GM19467 (cell line): ENCODE measurements at regions not wholly inside any gene's neighbourhood (a gene's known extent, or its start where the extent isn't known, plus 50 kb on each side); places are given as distances from the start of the nearest gene placed in this dataset.

Experiments
- ATAC-seq: cut with Tn5 transposase; IDR thresholded peaks from one replicate; pipeline ENCODE4 v1.9.1; 2021; ENCODE audit warnings: mild to moderate bottlenecking, moderate library complexity; ENCODE audit not compliant: unreplicated experiment

DNA sequence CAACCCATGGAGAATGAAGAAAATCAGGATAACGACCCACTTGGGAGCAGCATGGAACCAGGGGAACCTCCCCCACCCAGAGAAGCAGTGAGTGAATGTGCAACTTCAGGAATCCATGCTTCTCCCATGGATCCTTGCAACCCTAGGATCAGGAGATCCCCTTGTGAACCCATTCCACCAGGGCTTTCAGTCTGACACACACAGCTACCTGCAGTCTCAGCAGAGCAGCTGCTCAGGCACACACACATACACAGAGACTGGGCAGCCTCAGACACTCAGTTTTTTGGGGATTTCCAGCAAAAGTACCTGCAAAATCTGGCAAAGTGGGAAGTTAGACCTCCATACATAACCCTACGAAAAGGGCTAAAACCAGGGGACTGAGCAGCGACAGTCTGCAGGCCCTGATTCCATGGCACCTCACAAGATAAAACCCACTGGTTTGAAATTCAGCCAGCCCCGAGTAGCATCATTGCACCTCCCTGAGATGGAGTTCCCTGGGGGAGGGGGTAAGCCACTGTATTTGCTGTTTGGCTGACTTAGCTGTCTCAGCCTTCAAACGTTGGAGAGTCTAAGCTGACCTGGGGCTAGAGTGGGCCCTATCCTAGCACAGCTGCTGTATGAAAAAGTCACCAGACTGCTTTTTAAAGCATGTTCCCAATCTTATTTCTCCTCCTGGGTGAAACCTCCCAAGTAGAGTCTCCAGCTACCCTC lies 737.5 kb upstream of the NDST4 start:
- ATAC-seq, result peak; percentile 43

DNA sequence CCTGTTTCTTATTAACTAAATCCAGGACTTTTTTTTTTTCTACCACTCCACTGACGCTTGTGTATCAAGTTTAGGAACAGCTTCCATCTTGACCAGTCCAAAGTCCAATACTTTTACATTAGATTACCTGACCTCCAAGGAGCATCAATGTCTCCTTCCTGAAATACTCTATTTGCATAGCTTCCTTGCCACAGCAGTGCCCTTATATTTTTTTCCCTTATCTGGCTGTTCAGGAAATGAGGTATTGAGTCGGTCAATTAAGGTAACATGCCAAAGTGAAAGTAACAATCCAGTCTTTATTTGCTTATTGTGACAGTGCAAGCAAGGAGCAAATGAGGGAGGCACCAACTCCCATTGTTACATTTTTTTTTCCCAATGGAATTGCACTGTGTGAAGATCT lies 730.8 kb upstream of the NDST4 start:
- no peak for ATAC-seq

- ATAC-seq, result no peak
These were observed 728.5 kb upstream of the NDST4 start for GRCh38 chr4:115841871-115842270.

DNA sequence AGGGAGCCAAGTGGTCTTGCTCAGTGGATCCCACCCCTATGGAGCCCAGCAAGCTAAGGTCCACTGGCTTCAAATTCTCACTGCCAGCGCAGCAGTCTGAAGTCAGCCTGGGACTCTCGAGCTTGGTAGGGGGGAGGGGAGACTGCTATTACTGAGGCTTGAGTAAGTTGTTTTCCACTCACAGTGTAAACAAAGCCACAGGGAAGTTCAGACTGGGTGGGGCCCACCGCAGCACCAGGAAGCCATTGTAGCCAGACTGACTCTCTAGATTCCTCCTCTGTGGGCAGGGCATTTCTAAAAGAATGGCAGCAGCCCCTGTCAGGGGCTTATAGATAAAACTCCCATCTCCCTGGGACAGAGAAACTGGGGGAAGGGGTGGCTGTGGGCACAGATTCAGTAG lies 721.0 kb upstream of the NDST4 start:
- ATAC-seq, result no peak

- no peak for ATAC-seq
These were observed 711.2 kb upstream of the NDST4 start for GRCh38 chr4:115824630-115825029.

DNA sequence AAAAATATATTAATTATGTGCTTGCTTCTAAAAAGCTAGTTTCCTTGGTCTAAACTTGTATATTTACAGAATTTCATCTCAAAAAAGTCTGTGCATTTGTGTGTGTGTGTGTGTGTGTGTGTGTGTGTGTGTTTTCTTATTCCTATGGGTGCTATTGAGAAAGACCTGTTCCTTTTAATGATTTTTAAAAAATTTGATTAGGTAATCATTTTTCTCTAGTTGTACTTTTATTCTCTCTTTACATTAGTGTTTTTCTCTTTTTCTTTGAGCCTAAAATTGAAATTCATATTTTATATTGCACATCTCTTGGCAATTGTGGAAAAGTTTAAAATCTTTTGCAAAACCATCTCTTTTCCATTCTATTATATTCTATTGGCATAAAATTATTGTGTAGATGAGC lies 690.4 kb upstream of the NDST4 start:
- ATAC-seq, result no peak

DNA sequence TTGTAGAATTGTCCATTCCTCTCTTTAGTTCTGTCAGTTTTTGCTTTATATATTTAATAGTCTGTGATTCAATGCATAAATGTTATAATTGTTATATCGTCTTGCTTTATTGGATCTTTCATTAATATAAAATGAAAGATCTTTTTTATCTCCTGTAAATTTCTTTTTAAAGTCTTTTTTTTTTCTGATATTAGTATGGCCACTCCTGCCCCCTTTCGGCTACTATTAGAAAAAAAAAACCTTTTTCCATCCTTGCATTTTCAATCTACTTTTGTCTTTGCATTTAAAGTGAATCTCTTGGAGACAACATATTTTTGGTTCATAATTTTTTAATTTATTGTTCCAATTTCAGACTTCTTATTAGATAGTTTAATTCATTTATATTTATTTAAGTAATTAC lies 677.4 kb upstream of the NDST4 start:
- ATAC-seq, result no peak

GRCh38 chr4:115781528-115782146 lies 668.2 kb upstream of the NDST4 start:
- no peak for ATAC-seq

- ATAC-seq, result peak; percentile 60
These were observed 667.4 kb upstream of the NDST4 start for GRCh38 chr4:115780835-115781234.

DNA sequence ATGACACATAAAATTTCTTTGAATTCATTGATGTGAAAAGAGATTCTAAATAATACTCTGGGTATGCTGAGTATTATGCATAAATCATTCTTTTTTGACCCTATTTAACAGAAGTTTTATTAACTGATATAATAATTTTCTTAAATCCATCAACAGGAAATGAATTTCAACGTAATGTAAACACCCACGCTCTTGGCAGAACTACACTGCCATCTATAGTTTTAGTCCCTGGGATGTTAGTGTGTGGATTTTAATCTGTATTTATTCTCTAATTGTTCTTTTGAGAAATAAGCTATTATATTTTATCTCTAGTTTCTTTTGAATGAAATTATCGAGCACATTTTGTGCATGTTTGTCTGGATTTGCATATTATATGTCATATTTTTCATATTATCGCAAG lies 666.8 kb upstream of the NDST4 start:
- ATAC-seq, result no peak

- no peak for ATAC-seq
These were observed 656.7 kb upstream of the NDST4 start for GRCh38 chr4:115770046-115770543.

DNA sequence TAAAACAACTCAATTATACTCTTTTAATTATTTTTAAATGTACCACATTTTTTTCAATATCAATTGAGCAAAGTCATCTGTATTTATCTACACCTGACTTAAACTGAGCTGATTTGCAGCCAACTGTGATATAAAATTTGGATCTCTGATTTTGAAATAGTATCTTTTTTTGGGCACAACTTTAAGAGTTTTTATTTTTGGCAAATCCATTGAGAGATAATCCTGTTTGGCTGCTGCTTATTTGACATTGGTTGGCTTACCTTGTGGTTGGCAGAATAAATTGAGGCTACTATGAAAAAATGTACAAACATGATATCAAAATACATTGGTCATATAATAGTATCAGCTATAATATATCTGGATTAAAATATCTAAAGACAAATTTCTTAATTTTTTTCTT lies 656.0 kb upstream of the NDST4 start:
- no peak for ATAC-seq

GRCh38 chr4:115763051-115763450 lies 649.6 kb upstream of the NDST4 start:
- no peak for ATAC-seq

DNA sequence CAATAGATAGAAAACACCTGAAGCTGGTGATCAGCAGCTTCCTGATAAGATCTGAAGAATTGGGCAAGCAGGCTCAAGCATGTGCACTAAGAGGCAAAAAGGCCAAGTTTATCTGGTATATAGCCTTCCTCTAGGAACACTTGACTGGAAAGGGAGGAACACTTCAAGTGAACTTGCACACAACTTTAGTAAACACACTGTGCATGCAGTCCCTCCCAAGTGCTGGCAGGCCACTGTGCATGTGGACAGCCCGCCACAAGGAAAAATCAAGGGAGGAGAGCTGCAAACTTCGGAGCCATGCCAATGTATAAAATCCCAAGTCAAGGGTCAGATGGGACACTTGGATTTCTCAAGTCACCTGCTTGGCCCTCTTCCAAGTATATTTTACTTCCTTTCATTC lies 645.8 kb upstream of the NDST4 start:
- ATAC-seq, result no peak

DNA sequence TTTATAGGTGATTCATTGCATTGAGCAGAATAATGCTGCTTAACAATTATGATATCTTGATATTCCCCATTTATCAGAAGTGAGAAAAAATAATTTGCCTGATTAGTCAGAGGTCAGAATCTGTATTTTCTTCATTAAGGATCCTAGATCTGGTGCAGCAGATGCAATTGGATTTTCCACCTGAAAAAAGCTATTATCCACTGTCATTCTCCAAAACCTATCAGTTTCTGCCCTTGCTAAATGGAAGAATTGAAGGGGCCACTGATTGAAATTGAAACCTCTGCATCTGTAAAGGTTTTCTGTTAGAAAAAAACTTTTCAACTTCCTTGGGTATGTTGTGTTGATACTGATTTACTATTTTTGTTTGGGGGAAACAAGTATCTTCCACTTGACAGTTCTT lies 636.0 kb upstream of the NDST4 start:
- no peak for ATAC-seq

DNA sequence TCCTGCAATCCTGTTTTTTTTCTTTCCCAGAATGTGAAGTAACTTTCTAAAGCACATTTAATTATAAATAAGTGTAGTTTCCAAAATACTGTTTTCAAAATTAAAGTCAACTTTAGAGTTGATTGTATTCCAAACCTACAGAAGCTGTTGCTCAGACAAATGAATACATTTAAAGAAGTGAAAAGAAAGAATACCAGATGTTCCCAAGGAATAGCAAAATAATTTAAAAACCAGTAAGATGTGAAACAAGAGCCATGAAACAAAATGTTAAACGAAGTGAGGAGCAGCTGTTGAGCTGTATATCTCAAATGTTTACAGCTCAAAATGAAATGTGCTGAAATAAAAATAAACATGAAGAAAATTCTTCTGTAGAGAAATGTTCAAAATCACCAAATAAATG lies 627.4 kb upstream of the NDST4 start:
- no peak for ATAC-seq

GRCh38 chr4:115729739-115730266 lies 616.4 kb upstream of the NDST4 start:
- ATAC-seq, result no peak

DNA sequence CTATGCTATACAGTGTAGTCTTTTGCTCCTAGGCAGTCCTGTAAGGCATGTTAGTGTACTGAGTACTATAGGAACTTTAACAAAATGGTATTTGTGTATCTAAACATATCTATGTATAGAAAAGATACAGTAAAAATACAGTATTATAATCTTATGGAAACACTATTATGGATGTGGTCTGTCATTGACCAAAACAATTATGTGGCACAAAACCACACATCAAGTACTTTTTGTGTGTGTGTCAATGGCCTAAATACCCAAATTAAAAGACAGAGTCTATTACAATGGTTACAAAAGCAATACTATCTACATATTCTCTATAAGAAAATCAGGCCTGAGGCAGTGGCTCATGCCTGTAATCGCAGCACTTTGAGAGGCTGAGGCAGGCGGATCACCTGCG lies 610.2 kb upstream of the NDST4 start:
- ATAC-seq, result no peak

DNA sequence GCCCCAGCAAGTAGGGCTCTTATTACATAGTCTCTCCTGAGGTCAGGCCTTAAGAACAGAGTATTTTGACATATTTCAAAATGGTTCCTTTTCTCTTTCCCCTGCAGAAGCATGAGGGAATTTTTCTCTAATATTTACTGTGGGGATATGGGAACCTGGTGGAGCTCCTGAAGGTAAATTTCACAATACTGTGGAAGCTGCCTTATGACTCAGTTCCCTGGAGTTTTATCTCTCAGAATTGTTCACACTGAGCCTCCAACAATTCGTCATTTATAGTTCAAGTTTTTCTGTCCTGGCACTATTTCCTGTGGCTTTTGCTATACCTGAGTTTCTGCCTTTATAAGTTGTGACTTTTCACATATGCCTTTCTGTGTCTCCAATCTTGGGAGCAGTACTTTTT lies 607.2 kb upstream of the NDST4 start:
- no peak for ATAC-seq

- ATAC-seq, result no peak
These were observed 598.2 kb upstream of the NDST4 start for GRCh38 chr4:115711575-115711974.

- ATAC-seq, result no peak
These were observed 575.5 kb upstream of the NDST4 start for GRCh38 chr4:115688961-115689360.

GRCh38 chr4:115687052-115687755 lies 573.8 kb upstream of the NDST4 start:
- no peak for ATAC-seq
